ENCODE measurements at regions not wholly inside any gene's neighbourhood (a gene's known extent, or its start where the extent isn't known, plus 50 kb on each side); places are given as distances from the start of the nearest gene placed in this dataset.

- DNase-seq: no peak
Observed at GRCh38 chr1:29973406-29973805, 737.1 kb downstream of the PTPRU start.

- DNase-seq: no peak
Observed at GRCh38 chr1:29972421-29973053, 736.2 kb downstream of the PTPRU start.

- DNase-seq: no peak
Observed at GRCh38 chr1:29971703-29972102, 735.4 kb downstream of the PTPRU start.

GRCh38 chr1:29970747-29971325, 734.5 kb downstream of the PTPRU start:
- no peak for DNase-seq

GRCh38 chr1:29969576-29969975, 733.3 kb downstream of the PTPRU start:
- DNase-seq: no peak

- DNase-seq: no peak
Observed at GRCh38 chr1:29967261-29967660, 730.9 kb downstream of the PTPRU start.

- no peak for DNase-seq
Observed at GRCh38 chr1:29966526-29967045, 730.3 kb downstream of the PTPRU start.

GRCh38 chr1:29964718-29965533, 728.6 kb downstream of the PTPRU start:
- no peak for DNase-seq

GRCh38 chr1:29963946-29964345, 727.6 kb downstream of the PTPRU start:
- DNase-seq: no peak

GRCh38 chr1:29962831-29963247, 726.5 kb downstream of the PTPRU start:
- DNase-seq: no peak

GRCh38 chr1:29962336-29962735, 726.0 kb downstream of the PTPRU start:
- DNase-seq: no peak

GRCh38 chr1:29961293-29962059, 725.2 kb downstream of the PTPRU start:
- DNase-seq: no peak

- DNase-seq: no peak
Observed at GRCh38 chr1:29960876-29961275, 724.6 kb downstream of the PTPRU start.

- DNase-seq: no peak
Observed at GRCh38 chr1:29960156-29960755, 723.9 kb downstream of the PTPRU start.

GRCh38 chr1:29959356-29959755, 723.0 kb downstream of the PTPRU start:
- no peak for DNase-seq

- DNase-seq: no peak
Observed at GRCh38 chr1:29958271-29958670, 721.9 kb downstream of the PTPRU start.

GRCh38 chr1:29956349-29957030, 720.2 kb downstream of the PTPRU start:
- DNase-seq: no peak

GRCh38 chr1:29954591-29954990, 718.3 kb downstream of the PTPRU start:
- no peak for DNase-seq

GRCh38 chr1:29953961-29954360, 717.6 kb downstream of the PTPRU start:
- no peak for DNase-seq

- no peak for DNase-seq
Observed at GRCh38 chr1:29949676-29950075, 713.4 kb downstream of the PTPRU start.

- no peak for DNase-seq
Observed at GRCh38 chr1:29948581-29948980, 712.3 kb downstream of the PTPRU start.

- no peak for DNase-seq
Observed at GRCh38 chr1:29946057-29946456, 709.7 kb downstream of the PTPRU start.
